ENCODE measurements at regions not wholly inside any gene's neighbourhood (a gene's known extent, or its start where the extent isn't known, plus 50 kb on each side); places are given as distances from the start of the nearest gene placed in this dataset.

DNA sequence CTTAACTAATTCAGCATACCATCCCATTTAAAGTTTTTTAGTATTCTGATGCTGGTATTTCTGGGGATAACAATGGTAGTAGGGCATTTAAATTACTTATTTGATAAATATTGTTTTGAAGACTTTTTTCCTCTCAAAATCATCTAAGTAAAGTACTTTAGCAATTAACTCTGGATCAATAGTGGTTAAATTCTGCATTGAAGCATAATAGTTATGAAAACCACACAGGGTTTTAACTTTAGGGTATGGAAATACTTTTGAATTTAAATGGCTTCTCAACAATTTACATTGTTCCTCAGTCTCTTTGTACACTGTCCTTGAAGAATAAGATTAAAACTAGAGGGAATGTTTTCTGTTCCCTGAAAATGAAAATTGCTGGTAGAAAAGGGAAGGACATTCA, 202.6 kb upstream of the STEAP4 start:
- Mint-ChIP-seq H3K4me3 (ENCODE audit: unreplicated experiment) (no peak overlapping the region), H3K36me3 (ENCODE audit: insufficient read depth, unreplicated experiment) (no peaks in the 10 kb centered on the region), H3K27ac (ENCODE audit: unreplicated experiment) (no peak overlapping the region), H3K9me3 (ENCODE audit: unreplicated experiment) (no peaks in the 10 kb centered on the region), H3K4me1 (ENCODE audit: low read depth, unreplicated experiment) (no peaks in the 10 kb centered on the region), H3K27me3 (ENCODE audit: insufficient read depth, unreplicated experiment) (peaks cover 6% of the 10 kb centered on the region)
- POLR2A ChIA-PET: no interaction called here
- Histone ChIP-seq H3K27me3 (replicated peaks; ENCODE audit: control insufficient read depth, insufficient read depth, low read length) (no peaks in the 10 kb centered on the region), H3K9me3 (no peaks in the 10 kb centered on the region; the same call in 1 of the 2 replicates), H3K4me3 (ENCODE audit: low read depth, low read length) (no peak overlapping the region), H3K4me1 (no peaks in the 10 kb centered on the region), H3K36me3 (ENCODE audit: control insufficient read depth, insufficient read depth, low read length) (no peaks in the 10 kb centered on the region)
- CTCF ChIA-PET: no interaction called here
- DNase-seq: no peak
- TF ChIP-seq, protein P1, sequence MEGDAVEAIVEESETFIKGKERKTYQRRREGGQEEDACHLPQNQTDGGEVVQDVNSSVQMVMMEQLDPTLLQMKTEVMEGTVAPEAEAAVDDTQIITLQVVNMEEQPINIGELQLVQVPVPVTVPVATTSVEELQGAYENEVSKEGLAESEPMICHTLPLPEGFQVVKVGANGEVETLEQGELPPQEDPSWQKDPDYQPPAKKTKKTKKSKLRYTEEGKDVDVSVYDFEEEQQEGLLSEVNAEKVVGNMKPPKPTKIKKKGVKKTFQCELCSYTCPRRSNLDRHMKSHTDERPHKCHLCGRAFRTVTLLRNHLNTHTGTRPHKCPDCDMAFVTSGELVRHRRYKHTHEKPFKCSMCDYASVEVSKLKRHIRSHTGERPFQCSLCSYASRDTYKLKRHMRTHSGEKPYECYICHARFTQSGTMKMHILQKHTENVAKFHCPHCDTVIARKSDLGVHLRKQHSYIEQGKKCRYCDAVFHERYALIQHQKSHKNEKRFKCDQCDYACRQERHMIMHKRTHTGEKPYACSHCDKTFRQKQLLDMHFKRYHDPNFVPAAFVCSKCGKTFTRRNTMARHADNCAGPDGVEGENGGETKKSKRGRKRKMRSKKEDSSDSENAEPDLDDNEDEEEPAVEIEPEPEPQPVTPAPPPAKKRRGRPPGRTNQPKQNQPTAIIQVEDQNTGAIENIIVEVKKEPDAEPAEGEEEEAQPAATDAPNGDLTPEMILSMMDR (IDR thresholded peaks at IDR 0.05; ENCODE audit: insufficient read depth in 1 of 2, low read depth in 1 of 2, low read length in 1 of 2, severe bottlenecking in 1 of 2, unreplicated experiment in 1 of 2): no peak
- no TSS peak for BruUV-seq (replicated peaks)
- intact Hi-C loops (cut with micrococcal nuclease; ENCODE audit: unreplicated experiment): no loop called here

DNA sequence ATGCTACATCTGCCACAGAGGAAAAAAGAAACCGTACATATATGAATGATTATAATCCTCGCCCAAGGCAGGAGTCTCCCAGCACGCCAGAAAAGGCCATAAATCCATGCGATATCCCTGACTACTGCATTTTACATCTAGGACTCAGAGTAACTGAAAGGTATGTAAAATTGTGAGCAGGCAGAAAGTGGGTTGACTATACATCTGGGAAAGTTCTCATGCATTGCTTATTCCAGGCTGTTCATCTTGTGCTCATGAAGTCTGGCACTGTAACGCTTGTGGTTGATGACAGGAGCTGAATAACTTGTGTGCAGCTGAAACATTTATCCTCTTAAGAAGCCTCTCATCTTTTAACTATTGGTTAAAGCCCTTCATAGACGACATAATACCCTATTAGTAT, 193.4 kb upstream of the STEAP4 start:
- Mint-ChIP-seq H3K27ac (ENCODE audit: unreplicated experiment) (no peak overlapping the region), H3K4me3 (ENCODE audit: unreplicated experiment) (no peak overlapping the region), H3K36me3 (ENCODE audit: insufficient read depth, unreplicated experiment) (no peaks in the 10 kb centered on the region), H3K9me3 (ENCODE audit: unreplicated experiment) (no peaks in the 10 kb centered on the region), H3K27me3 (ENCODE audit: insufficient read depth, unreplicated experiment) (peaks cover 3% of the 10 kb centered on the region), H3K4me1 (ENCODE audit: low read depth, unreplicated experiment) (peaks cover under 1% of the 10 kb centered on the region)
- Histone ChIP-seq H3K4me3 (ENCODE audit: low read depth, low read length) (no peak overlapping the region), H3K4me1 (no peaks in the 10 kb centered on the region), H3K9me3 (no peaks in the 10 kb centered on the region; the same call in 1 of the 2 replicates), H3K27me3 (replicated peaks; ENCODE audit: control insufficient read depth, insufficient read depth, low read length) (no peaks in the 10 kb centered on the region), H3K36me3 (ENCODE audit: control insufficient read depth, insufficient read depth, low read length) (no peaks in the 10 kb centered on the region)
- intact Hi-C loops (cut with micrococcal nuclease; ENCODE audit: unreplicated experiment): no loop called here
- TF ChIP-seq, protein P1 (IDR thresholded peaks at IDR 0.05; ENCODE audit: insufficient read depth in 1 of 2, low read depth in 1 of 2, low read length in 1 of 2, severe bottlenecking in 1 of 2, unreplicated experiment in 1 of 2): no peak
- ChIA-PET POLR2A (no interaction called here), CTCF (no interaction called here)
- BruUV-seq (replicated peaks): no TSS peak
- no peak for DNase-seq

DNA sequence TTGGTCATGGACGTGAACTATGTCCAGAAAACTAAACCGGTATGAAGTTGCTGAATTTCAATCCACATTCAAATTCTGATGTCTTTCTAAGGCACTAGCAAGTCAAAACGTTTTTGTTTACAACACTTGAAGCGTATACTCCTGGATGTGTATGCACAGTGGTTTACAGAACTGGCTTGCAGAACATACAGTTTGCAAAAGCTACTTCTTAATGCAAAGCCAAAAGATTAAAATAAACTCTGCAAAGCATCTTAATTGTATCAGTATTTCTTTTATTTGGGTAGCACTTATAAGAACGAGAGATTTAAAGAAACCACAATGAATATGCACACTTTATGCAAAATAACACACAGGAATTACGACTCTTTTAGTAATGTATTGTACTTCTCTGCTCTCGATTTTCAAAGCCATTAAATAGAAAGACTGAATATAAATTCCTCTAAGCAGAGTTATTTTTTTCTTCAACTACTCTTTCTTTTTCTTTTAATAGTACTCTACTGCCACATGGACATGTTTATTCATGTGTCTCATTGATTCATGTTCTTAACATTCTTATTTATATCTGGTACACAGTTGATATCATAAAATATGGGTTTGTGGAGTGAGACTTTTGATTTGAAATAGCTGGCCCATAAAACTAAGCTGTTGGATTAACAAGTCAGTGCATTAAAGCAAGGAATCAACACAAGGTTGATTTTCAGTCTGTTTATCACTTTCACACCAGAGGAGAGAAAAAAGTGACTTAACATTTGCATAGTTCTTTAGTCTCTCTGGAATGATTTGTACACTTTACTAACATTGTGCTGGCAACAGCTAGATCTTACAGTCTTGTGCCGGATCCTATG, 189.4 kb upstream of the STEAP4 start:
- intact Hi-C loops (cut with micrococcal nuclease; ENCODE audit: unreplicated experiment): no loop called here
- Mint-ChIP-seq H3K36me3 (ENCODE audit: insufficient read depth, unreplicated experiment) (no peaks in the 10 kb centered on the region), H3K9me3 (ENCODE audit: unreplicated experiment) (no peaks in the 10 kb centered on the region), H3K27me3 (ENCODE audit: insufficient read depth, unreplicated experiment) (peaks cover 5% of the 10 kb centered on the region), H3K27ac (ENCODE audit: unreplicated experiment) (no peak overlapping the region), H3K4me3 (ENCODE audit: unreplicated experiment) (no peak overlapping the region), H3K4me1 (ENCODE audit: low read depth, unreplicated experiment) (peaks cover 6% of the 10 kb centered on the region)
- no peaks in the 10 kb centered on the region for H3K4me1 ChIP-seq
- H3K4me3 ChIP-seq (ENCODE audit: low read depth, low read length): no peak overlapping the region
- TF ChIP-seq, protein P1 (IDR thresholded peaks at IDR 0.05; ENCODE audit: insufficient read depth in 1 of 2, low read depth in 1 of 2, low read length in 1 of 2, severe bottlenecking in 1 of 2, unreplicated experiment in 1 of 2): no peak
- no peaks in the 10 kb centered on the region for H3K27me3 ChIP-seq (replicated peaks; ENCODE audit: control insufficient read depth, insufficient read depth, low read length)
- CTCF ChIA-PET: no interaction called here
- POLR2A ChIA-PET: no interaction called here
- no peak for DNase-seq
- no TSS peak for BruUV-seq (replicated peaks)
- no peaks in the 10 kb centered on the region for H3K36me3 ChIP-seq (ENCODE audit: control insufficient read depth, insufficient read depth, low read length)
- H3K9me3 ChIP-seq: no peaks in the 10 kb centered on the region
